ENCODE measurements at regions not wholly inside any gene's neighbourhood (a gene's known extent, or its start where the extent isn't known, plus 50 kb on each side); places are given as distances from the start of the nearest gene placed in this dataset.

DNA sequence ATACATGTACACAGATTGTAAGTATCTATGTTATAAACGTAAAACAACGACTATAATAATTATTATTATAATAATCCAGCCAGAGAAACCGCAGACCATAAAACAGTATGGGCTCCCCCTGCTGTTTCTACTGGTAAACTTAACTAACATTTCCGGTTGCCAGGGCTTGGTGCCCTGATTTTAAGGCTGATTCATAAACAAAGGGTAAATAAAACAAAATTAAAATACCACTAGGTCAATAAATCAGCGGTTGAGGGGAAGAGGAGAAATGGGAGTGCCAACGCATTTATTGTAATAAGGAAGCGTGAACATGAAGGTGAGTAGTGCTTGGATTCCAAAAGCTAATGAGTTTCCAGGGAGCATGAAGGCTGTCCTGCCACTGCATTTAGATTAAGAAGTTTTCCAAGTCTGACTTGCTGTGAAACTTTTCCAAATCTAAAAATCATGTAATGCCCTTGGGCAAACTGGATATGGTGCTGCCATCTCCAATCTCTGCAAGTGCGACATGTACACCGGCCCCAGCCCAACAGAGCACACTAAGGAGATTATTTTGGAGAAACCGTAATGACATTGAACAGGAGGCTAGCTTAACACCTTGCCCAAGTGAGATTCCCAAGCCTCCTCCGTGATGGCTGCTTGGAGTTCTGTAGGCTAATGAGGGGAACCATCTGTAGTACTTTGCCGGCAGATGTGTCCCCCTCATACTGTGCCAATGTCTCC lies 50.7 kb upstream of the HNRNPA3 start:
- TF ChIP-seq, protein P1, sequence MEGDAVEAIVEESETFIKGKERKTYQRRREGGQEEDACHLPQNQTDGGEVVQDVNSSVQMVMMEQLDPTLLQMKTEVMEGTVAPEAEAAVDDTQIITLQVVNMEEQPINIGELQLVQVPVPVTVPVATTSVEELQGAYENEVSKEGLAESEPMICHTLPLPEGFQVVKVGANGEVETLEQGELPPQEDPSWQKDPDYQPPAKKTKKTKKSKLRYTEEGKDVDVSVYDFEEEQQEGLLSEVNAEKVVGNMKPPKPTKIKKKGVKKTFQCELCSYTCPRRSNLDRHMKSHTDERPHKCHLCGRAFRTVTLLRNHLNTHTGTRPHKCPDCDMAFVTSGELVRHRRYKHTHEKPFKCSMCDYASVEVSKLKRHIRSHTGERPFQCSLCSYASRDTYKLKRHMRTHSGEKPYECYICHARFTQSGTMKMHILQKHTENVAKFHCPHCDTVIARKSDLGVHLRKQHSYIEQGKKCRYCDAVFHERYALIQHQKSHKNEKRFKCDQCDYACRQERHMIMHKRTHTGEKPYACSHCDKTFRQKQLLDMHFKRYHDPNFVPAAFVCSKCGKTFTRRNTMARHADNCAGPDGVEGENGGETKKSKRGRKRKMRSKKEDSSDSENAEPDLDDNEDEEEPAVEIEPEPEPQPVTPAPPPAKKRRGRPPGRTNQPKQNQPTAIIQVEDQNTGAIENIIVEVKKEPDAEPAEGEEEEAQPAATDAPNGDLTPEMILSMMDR (IDR thresholded peaks at IDR 0.05): peak in 1 of 3 experiments; percentile 58
- no peak for TF ChIP-seq POLR2A (IDR thresholded peaks at IDR 0.05)
